HEK293T (cell line): ENCODE measurements at regions not wholly inside any gene's neighbourhood (a gene's known extent, or its start where the extent isn't known, plus 50 kb on each side); places are given as distances from the start of the nearest gene placed in this dataset.

Source experiments
- BHLHE40 ChIP-seq: fragments of 450-650 bp; IDR thresholded peaks from 2 replicates; pipeline ENCODE4 v1.6.1; 2016; ENCODE audit warnings: mild to moderate bottlenecking, moderate library complexity, borderline replicate concordance
- CTBP1 ChIP-seq: fragments of 450-650 bp; IDR thresholded peaks from 2 replicates; pipeline ENCODE4 v1.6.1; 2016; ENCODE audit warnings: borderline replicate concordance
- FOXA1 ChIP-seq: fragments of 450-650 bp; IDR thresholded peaks from 2 replicates; pipeline ENCODE4 v1.6.1; 2016; ENCODE audit warnings: mild to moderate bottlenecking
- FOXK2 ChIP-seq: fragments of 450-650 bp; IDR thresholded peaks from 2 replicates; pipeline ENCODE4 v1.6.1; 2016; ENCODE audit warnings: mild to moderate bottlenecking
- FOXM1 ChIP-seq: fragments of 450-650 bp; IDR thresholded peaks from 2 replicates; pipeline ENCODE4 v1.6.1; 2017; ENCODE audit warnings: mild to moderate bottlenecking, borderline replicate concordance
- SP1 ChIP-seq: fragments of 450-650 bp; IDR thresholded peaks from 2 replicates; pipeline ENCODE4 v1.6.1; 2017
- SUZ12 ChIP-seq: fragments of 450-650 bp; IDR thresholded peaks from 2 replicates; pipeline ENCODE4 v1.6.1; 2016; ENCODE audit warnings: mild to moderate bottlenecking

DNA sequence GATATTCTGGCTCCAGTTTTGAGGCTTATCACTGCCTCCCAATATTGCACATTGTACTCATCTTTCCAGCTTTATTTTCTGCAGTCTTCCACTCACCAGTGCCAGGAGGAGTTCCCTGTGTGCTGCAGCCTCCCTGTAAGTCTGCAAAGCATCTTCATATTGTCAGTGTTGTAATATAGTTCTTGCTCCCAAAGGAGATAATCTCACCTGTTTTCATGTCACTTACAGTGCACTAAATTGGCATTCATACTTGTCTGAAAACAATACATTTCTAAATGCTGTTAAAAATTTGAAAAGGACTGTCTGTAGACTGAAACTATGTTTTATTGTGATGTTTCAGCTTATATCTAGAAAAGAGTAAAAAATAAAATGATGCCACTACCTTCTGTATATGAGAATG is 146.8 kb upstream of the TMTC1 start:
- TF ChIP-seq CTBP1 (no peak), SP1 (no peak), BHLHE40 (no peak), FOXA1 (no peak), FOXM1 (no peak), FOXK2 (no peak), SUZ12 (no peak)
